ENCODE measurements at regions not wholly inside any gene's neighbourhood (a gene's known extent, or its start where the extent isn't known, plus 50 kb on each side); places are given as distances from the start of the nearest gene placed in this dataset.

- TF ChIP-seq, protein P1, sequence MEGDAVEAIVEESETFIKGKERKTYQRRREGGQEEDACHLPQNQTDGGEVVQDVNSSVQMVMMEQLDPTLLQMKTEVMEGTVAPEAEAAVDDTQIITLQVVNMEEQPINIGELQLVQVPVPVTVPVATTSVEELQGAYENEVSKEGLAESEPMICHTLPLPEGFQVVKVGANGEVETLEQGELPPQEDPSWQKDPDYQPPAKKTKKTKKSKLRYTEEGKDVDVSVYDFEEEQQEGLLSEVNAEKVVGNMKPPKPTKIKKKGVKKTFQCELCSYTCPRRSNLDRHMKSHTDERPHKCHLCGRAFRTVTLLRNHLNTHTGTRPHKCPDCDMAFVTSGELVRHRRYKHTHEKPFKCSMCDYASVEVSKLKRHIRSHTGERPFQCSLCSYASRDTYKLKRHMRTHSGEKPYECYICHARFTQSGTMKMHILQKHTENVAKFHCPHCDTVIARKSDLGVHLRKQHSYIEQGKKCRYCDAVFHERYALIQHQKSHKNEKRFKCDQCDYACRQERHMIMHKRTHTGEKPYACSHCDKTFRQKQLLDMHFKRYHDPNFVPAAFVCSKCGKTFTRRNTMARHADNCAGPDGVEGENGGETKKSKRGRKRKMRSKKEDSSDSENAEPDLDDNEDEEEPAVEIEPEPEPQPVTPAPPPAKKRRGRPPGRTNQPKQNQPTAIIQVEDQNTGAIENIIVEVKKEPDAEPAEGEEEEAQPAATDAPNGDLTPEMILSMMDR (IDR thresholded peaks at IDR 0.05; ENCODE audit: borderline replicate concordance, extremely low read depth, low read length, poor library complexity, severe bottlenecking) = no peak
- TF ChIP-seq EZH2 (IDR thresholded peaks at IDR 0.05; ENCODE audit: borderline replicate concordance, low read depth, low read length, severe bottlenecking) = no peak
Observed at GRCh38 chrX:45845142-45845541, 644.5 kb upstream of the DIPK2B start.
